Fibroblast of lung (primary cell): ENCODE measurements at regions not wholly inside any gene's neighbourhood (a gene's known extent, or its start where the extent isn't known, plus 50 kb on each side); places are given as distances from the start of the nearest gene placed in this dataset.

Source experiments
- EZH2 ChIP-seq: IDR thresholded peaks from 2 replicates; pipeline ENCODE4 v1.5.1; 2012; ENCODE audit warnings: low read length, control low read depth, mild to moderate bottlenecking; ENCODE audit errors: missing control alignments
- TF ChIP-seq, protein P1 (sequence below), 2 donors: IDR thresholded peaks in 1 of 2; conservative IDR thresholded peaks in 1 of 2; 1 replicate in 1 of 2; 2 replicates in 1 of 2; pipeline ENCODE4 v1.5.1; 2011 to 2012; ENCODE audit warnings: low read length in 2 of 2, control low read depth in 1 of 2, inconsistent platforms in 1 of 2, low read depth in 1 of 2, mild to moderate bottlenecking in 1 of 2

DNA sequence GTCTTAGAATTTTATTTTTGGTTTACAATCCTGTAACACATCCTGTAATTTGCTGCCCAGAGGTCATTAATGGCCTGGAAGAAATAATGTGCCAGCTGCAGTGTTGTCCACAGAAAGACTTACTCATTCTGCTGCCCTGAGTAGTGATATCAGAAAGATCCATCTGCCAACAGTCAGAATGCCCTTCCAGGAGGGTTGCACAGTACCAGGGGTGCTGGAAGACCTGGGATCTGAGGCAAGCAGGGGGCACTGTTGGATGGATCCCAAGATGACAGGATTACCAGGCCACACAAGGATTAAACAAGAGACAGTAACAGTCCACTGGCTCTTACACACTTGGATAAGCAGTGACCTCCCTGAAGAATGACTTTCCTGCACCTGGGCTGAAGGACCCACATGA is 93.8 kb upstream of the TOP3B start:
- TF ChIP-seq, protein P1, sequence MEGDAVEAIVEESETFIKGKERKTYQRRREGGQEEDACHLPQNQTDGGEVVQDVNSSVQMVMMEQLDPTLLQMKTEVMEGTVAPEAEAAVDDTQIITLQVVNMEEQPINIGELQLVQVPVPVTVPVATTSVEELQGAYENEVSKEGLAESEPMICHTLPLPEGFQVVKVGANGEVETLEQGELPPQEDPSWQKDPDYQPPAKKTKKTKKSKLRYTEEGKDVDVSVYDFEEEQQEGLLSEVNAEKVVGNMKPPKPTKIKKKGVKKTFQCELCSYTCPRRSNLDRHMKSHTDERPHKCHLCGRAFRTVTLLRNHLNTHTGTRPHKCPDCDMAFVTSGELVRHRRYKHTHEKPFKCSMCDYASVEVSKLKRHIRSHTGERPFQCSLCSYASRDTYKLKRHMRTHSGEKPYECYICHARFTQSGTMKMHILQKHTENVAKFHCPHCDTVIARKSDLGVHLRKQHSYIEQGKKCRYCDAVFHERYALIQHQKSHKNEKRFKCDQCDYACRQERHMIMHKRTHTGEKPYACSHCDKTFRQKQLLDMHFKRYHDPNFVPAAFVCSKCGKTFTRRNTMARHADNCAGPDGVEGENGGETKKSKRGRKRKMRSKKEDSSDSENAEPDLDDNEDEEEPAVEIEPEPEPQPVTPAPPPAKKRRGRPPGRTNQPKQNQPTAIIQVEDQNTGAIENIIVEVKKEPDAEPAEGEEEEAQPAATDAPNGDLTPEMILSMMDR (conservative IDR thresholded peaks at IDR 0.05 in 1 of 2, IDR thresholded peaks at IDR 0.05 in 1 of 2; ENCODE audit: low read depth in 1 of 2, low read length in 2 of 2) = no peak
- TF ChIP-seq EZH2 = no peak
